ENCODE measurements at regions not wholly inside any gene's neighbourhood (a gene's known extent, or its start where the extent isn't known, plus 50 kb on each side); places are given as distances from the start of the nearest gene placed in this dataset.

DNA sequence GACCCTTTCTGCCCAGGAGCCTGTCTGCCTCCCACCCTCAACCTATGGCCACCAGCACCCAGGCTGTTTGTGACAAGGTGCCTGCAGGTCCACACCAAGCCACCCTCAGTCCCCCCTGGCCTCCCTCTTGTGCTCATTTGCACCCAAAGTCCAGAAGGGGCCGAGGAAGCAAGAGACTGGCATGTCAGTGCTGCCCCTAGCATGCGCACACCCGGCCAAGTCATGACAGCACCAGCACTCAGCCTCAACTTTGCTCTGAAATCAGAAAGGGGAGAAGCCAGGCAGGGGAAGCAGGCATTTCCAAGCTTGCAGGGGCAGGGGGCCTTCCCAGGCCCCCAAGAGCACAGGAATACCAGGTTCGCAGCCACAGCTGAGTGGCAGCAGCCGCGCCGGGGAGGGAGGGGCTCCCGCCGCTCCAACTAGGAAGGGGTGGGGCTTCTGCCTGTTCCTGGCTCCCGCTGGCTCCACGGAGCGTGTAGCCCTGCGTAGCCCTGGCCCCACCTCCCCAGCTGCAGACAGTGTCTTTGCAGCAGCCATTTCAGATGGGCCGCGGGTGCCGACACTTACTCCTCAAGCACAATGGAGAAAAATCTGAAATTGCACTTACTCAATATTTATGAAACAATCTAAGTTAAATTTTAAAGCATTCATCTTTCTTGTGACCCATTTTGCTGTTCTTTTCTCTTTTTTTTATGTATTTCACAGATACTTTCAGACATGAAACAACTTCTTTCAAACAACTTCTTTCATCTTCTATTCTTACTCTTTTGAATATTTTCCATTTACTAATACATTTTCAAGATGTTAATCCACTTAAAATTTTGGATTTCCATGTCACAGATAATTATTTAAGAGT lies 54.9 kb upstream of the ABCB5 start:
- intact Hi-C loops (cut with DNase I), result no loop called here

DNA sequence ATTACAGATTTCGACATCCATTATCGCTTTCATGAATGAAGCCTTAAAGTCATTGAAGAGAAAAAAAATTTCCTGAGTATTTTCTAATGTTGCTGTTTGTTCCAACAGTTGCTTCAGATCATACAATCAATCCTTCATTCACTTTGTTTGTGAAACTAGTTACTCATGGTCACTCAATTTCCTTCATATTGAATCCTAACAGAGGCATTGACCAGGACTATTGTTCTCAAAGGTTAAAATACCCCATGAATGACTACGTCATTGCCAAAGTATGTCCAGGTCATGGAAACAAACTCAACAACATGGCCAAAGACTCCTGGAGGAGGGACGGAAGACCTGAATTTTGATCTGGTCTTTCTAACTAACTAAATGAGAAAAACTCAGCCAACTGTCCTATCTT lies 54.0 kb upstream of the ABCB5 start:
- no peak for ATAC-seq
- no peak for DNase-seq (ENCODE audit: missing footprints)
- intact Hi-C loops (cut with DNase I), result no loop called here

More for the DNA sequence above, 54.9 kb upstream of the ABCB5 start:
- DNase-seq (ENCODE audit: missing footprints), result no peak
- no peak for ATAC-seq

DNA sequence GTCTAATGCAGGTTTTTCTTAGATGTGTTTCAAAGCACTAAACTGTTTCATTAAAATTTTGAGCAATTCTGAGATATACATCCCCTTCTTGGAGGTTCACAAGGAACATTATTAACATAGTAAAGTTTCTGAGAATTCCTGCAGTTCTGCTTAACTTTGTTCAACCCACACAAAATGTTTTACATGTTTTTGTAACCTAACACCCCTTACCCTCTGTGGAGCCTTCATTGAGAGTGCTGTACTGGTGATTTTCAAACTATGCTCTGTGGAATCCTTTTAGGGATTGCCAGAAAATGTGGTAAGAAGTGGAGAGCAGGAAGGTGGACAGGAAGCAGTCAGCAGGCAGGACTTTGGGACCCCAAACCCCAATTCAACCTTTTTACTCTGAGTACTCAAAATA lies 53.6 kb upstream of the ABCB5 start:
- DNase-seq (ENCODE audit: missing footprints), result no peak
- intact Hi-C loops (cut with DNase I), result no loop called here
- no peak for ATAC-seq

DNA sequence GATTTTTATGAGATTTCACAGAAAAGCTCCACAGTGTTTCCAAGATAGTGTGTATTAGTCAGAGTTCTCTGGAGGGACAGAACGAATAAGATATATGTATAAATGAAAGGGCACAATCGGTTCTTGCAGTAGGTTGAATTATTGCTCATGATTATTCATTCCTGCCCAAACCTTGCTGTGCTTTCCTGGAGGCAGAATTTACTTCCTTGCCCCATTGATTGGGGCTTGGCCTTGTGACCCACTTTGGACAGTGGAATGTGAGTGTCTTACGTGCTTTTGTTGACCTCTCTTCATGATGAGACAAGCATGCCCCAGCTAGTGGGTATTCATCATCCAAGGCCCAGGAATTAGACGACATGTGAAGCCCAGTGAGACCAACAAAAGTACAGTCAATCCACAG lies 53.0 kb upstream of the ABCB5 start:
- no peak for DNase-seq (ENCODE audit: missing footprints)
- no peak for ATAC-seq
- intact Hi-C loops (cut with DNase I), result no loop called here

All from Right ventricle myocardium inferior (tissue), 1 donor.